ENCODE measurements at regions not wholly inside any gene's neighbourhood (a gene's known extent, or its start where the extent isn't known, plus 50 kb on each side); places are given as distances from the start of the nearest gene placed in this dataset.

DNA sequence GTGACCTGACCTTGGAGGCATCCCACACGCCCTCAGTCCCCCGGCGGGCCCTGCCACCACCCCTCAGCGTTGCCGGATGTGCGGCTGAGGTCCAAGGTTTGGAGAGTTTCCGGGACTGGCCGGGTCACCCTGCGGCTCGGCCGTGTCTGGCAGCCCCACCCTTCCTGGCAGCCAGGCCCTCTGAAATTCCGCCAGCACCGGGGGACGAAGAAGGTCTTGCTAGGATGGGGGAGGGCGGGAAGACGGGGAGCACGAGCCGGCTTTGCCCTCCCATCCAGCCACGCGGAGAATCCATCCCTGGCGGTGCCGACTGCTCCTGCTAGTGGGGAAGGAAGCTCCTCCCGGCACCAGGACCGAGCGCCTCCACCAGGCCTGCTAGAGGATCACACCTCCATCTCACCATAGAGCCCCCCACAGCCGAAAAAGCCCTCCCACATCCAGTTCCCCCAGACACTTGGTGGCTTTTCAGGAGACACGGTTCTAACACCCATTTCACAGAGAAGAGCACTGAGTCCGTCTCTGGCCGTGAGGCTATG lies 81.5 kb downstream of the CPN2 start:
- peak overlapping the region; percentile 58 to 98 for H3K27ac ChIP-seq (ENCODE audit: low read depth in 2 of 2, low read length in 2 of 2)
- peaks cover 0 to 30% (median 30%) of the 10 kb centered on the region in 3 donors for H3K4me1 ChIP-seq (ENCODE audit: control insufficient read depth in 2 of 3, insufficient read depth in 2 of 3, low read depth in 1 of 3, low read length in 3 of 3)
- no peaks in the 10 kb centered on the region for H3K36me3 ChIP-seq (ENCODE audit: control insufficient read depth in 2 of 3, insufficient read depth in 3 of 3, low read length in 3 of 3)
- H3K9ac ChIP-seq (ENCODE audit: low read length in 3 of 3), result no peak overlapping the region
- DNase-seq (peak; percentile 65 to 96 (median 83)), FAIRE-seq (no peak)
- no peaks in the 10 kb centered on the region for H3K9me3 ChIP-seq (ENCODE audit: control insufficient read depth in 2 of 3, insufficient read depth in 1 of 3, low read length in 3 of 3)
- TF ChIP-seq, protein P1, sequence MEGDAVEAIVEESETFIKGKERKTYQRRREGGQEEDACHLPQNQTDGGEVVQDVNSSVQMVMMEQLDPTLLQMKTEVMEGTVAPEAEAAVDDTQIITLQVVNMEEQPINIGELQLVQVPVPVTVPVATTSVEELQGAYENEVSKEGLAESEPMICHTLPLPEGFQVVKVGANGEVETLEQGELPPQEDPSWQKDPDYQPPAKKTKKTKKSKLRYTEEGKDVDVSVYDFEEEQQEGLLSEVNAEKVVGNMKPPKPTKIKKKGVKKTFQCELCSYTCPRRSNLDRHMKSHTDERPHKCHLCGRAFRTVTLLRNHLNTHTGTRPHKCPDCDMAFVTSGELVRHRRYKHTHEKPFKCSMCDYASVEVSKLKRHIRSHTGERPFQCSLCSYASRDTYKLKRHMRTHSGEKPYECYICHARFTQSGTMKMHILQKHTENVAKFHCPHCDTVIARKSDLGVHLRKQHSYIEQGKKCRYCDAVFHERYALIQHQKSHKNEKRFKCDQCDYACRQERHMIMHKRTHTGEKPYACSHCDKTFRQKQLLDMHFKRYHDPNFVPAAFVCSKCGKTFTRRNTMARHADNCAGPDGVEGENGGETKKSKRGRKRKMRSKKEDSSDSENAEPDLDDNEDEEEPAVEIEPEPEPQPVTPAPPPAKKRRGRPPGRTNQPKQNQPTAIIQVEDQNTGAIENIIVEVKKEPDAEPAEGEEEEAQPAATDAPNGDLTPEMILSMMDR (IDR thresholded peaks at IDR 0.05; ENCODE audit: borderline replicate concordance, extremely low read depth, insufficient read depth), result peak; percentile 34
- no peak overlapping the region for H3K4me3 ChIP-seq (ENCODE audit: low read length in 3 of 3)
- no peaks in the 10 kb centered on the region for H3K27me3 ChIP-seq (ENCODE audit: control insufficient read depth, insufficient read depth, low read length)
- intact Hi-C loops (cut with DNase I), result no loop called here

- no peaks in the 10 kb centered on the region for H3K36me3 ChIP-seq (ENCODE audit: control insufficient read depth in 2 of 3, insufficient read depth in 3 of 3, low read length in 3 of 3)
- no peaks in the 10 kb centered on the region for H3K9me3 ChIP-seq (ENCODE audit: control insufficient read depth in 2 of 3, insufficient read depth in 1 of 3, low read length in 3 of 3)
- FAIRE-seq (no peak), DNase-seq (peak in 4 of 5 donors; percentile 47 to 97 (median 76))
- intact Hi-C loops (cut with DNase I), result no loop called here
- TF ChIP-seq, protein P1 (IDR thresholded peaks at IDR 0.05; ENCODE audit: borderline replicate concordance, extremely low read depth, insufficient read depth), result no peak
- peaks cover 0 to 30% (median 30%) of the 10 kb centered on the region in 3 donors for H3K4me1 ChIP-seq (ENCODE audit: control insufficient read depth in 2 of 3, insufficient read depth in 2 of 3, low read depth in 1 of 3, low read length in 3 of 3)
- H3K9ac ChIP-seq (ENCODE audit: low read length in 3 of 3), result peak overlapping the region in 1 of 3 donors; percentile 55
- H3K27me3 ChIP-seq (ENCODE audit: control insufficient read depth, insufficient read depth, low read length), result no peaks in the 10 kb centered on the region
- H3K27ac ChIP-seq (ENCODE audit: low read depth in 2 of 2, low read length in 2 of 2), result peak overlapping the region; percentile 97 to 98
- H3K4me3 ChIP-seq (ENCODE audit: low read length in 3 of 3), result peak overlapping the region in 1 of 3 donors; percentile 20
These were observed 80.3 kb downstream of the CPN2 start for GRCh38 chr3:194270627-194271459.

DNA sequence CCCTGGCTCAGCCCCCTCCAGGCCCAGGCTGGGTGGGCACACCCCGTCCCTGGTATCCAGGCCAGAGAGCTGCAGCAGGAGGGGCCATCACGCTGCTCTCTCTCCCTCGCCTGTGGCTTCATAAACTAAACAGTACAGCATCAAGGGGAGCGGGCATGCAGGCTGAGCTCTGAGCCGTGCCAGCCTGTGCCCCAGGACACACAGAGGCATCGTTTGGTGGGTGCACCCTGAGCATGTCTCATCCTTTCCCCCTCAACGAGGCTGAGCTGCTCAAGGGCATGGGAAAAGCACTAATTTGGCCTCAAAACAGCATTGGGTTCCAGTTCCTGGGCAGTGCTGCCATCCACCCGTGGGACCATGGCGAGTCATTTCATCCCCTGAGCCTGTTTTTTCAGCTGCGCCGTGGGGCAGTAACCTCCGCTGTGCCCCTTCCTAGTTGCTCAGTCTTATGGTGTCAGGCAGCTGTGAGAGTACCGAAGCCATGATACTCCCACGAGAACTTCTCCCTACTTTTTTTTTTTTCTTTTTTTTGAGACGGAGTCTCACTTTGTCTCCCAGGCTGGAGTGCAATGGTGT lies 79.6 kb downstream of the CPN2 start:
- H3K27me3 ChIP-seq (ENCODE audit: control insufficient read depth, insufficient read depth, low read length), result no peaks in the 10 kb centered on the region
- TF ChIP-seq, protein P1 (IDR thresholded peaks at IDR 0.05; ENCODE audit: borderline replicate concordance, extremely low read depth, insufficient read depth), result no peak
- H3K27ac ChIP-seq (ENCODE audit: low read depth in 2 of 2, low read length in 2 of 2), result peak overlapping the region; percentile 97 to 98
- H3K36me3 ChIP-seq (ENCODE audit: control insufficient read depth in 2 of 3, insufficient read depth in 3 of 3, low read length in 3 of 3), result no peaks in the 10 kb centered on the region
- H3K4me1 ChIP-seq (ENCODE audit: control insufficient read depth in 2 of 3, insufficient read depth in 2 of 3, low read depth in 1 of 3, low read length in 3 of 3), result peaks cover 0 to 30% (median 28%) of the 10 kb centered on the region in 3 donors
- peak in 1 of 5 donors; percentile 51 for DNase-seq
- intact Hi-C loops (cut with DNase I), result no loop called here
- H3K9ac ChIP-seq (ENCODE audit: low read length in 3 of 3), result peak overlapping the region in 1 of 3 donors; percentile 55
- no peaks in the 10 kb centered on the region for H3K9me3 ChIP-seq (ENCODE audit: control insufficient read depth in 2 of 3, insufficient read depth in 1 of 3, low read length in 3 of 3)
- no peak for FAIRE-seq
- peak overlapping the region in 1 of 3 donors; percentile 22 for H3K4me3 ChIP-seq (ENCODE audit: low read length in 3 of 3)

Data from kidney (tissue), 13 donors.